Bronchial epithelial cell (primary cell): ENCODE measurements at regions not wholly inside any gene's neighbourhood (a gene's known extent, or its start where the extent isn't known, plus 50 kb on each side); places are given as distances from the start of the nearest gene placed in this dataset.
"Not testable (repeated sequence)": the region's sequence is repeated elsewhere in the genome, so short reads cannot be mapped to it uniquely, and the experiment has no call there.

Experiments used
- DNase-seq: peaks from one replicate; pipeline ENCODE4 v3.0.0-alpha.2; 2010; ENCODE audit warnings: low read depth
- FAIRE-seq: peaks from 2 replicates; lab custom pipeline; 2011; peaks lifted over from hg19 to GRCh38; lab: Jason Lieb, UNC
- H3K27me3 ChIP-seq: 2 replicates; pipeline ENCODE4 v1.5.1; 2011; ENCODE audit warnings: low read length; ENCODE audit not compliant: control insufficient read depth, insufficient read depth
- H3K36me3 ChIP-seq: 2 replicates; pipeline ENCODE4 v1.5.1; 2011; ENCODE audit warnings: low read length; ENCODE audit not compliant: control insufficient read depth, insufficient read depth
- H3K4me3 ChIP-seq: 2 replicates; pipeline ENCODE4 v1.5.1; 2011; ENCODE audit warnings: mild to moderate bottlenecking, low read depth, low read length, control low read depth
- CTCF ChIP-seq: IDR thresholded peaks from 2 replicates; pipeline ENCODE4 v1.5.1; 2011; ENCODE audit warnings: mild to moderate bottlenecking, moderate library complexity, low read length, control low read depth, inconsistent platforms; ENCODE audit not compliant: insufficient read depth, severe bottlenecking

- Histone ChIP-seq H3K4me3 (no peak overlapping the region), H3K27me3 (peaks cover 2% of the 10 kb centered on the region), H3K36me3 (no peaks in the 10 kb centered on the region)
- TF ChIP-seq CTCF, result no peak
- DNase-seq, result no peak
- FAIRE-seq, result no peak
Measured at GRCh38 chr17:56723421-56723820, 110.3 kb downstream of the C17orf67 start.

DNA sequence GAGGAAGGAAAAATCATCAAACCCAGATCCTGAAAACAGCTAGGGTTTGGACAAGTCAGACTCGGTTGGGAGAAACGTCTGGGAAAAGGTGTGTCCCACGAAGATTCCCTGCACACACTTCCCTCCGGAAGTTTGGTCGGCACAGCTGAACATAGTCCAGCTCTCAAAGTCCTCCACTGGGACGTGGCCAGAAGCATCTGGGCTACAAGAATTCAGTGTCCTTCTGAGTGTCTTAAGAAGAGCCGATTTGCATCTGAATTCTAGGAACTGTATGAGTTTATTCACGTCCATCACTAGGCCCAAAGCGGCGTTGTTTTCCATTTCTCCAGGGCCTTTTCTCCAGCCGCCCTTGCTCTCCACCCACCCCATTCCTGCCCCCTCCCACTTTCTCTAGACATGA lies 109.1 kb downstream of the C17orf67 start:
- DNase-seq, result no peak
- H3K36me3 ChIP-seq, result no peaks in the 10 kb centered on the region
- FAIRE-seq, result no peak
- H3K27me3 ChIP-seq, result peaks cover 2% of the 10 kb centered on the region
- H3K4me3 ChIP-seq, result no peak overlapping the region
- TF ChIP-seq CTCF, result no peak

DNA sequence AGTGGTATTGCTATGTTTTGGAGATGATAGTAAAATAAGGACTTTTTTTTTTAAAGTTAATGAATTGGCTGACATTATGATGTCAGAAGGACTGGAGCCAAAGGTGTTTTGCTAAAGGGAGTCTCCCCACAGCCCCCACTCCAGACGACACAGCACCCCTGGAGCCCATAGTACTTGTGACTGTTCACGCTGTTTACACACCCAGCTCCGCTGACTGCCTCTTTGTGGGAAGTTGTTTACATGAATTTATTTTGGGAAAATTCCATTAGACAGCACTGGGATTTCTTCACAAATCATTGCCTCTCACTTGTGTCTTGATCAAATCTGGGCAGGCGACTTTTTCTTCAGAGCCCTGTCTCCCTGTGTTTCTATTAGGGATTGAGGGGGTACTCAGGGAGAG lies 108.6 kb downstream of the C17orf67 start:
- no peak for TF ChIP-seq CTCF
- Histone ChIP-seq H3K27me3 (peaks cover 2% of the 10 kb centered on the region), H3K36me3 (no peaks in the 10 kb centered on the region), H3K4me3 (no peak overlapping the region)
- no peak for FAIRE-seq
- no peak for DNase-seq

GRCh38 chr17:56727876-56728617 lies 105.7 kb downstream of the C17orf67 start:
- H3K27me3 ChIP-seq, result peaks cover 2% of the 10 kb centered on the region
- DNase-seq, result peak; percentile 46
- FAIRE-seq, result no peak
- no peak for TF ChIP-seq CTCF
- no peaks in the 10 kb centered on the region for H3K36me3 ChIP-seq
- no peak overlapping the region for H3K4me3 ChIP-seq

- not testable (repeated sequence) for FAIRE-seq, H3K4me3 ChIP-seq, H3K36me3 ChIP-seq, DNase-seq, H3K27me3 ChIP-seq
Measured at GRCh38 chr17:56731096-56731495, 102.6 kb downstream of the C17orf67 start.

- Histone ChIP-seq H3K27me3 (no peaks in the 10 kb centered on the region), H3K4me3 (no peak overlapping the region), H3K36me3 (no peaks in the 10 kb centered on the region)
- TF ChIP-seq CTCF, result no peak
- no peak for FAIRE-seq
- peak; percentile 80 for DNase-seq
Measured at GRCh38 chr17:56733833-56734232, 99.9 kb downstream of the C17orf67 start.
